Effector memory CD4-positive, alpha-beta T cell (primary cell): ENCODE measurements at regions not wholly inside any gene's neighbourhood (a gene's known extent, or its start where the extent isn't known, plus 50 kb on each side); places are given as distances from the start of the nearest gene placed in this dataset.

Source experiments
- DNase-seq, 3 donors: peaks; one replicate each; pipeline ENCODE4 v3.0.0-alpha.2; 2020
- H3K27ac ChIP-seq: 2 replicates; pipeline ENCODE4 v1.7.0; 2013; ENCODE audit warnings: mild to moderate bottlenecking, low read length, moderate library complexity; ENCODE audit not compliant: insufficient read depth, poor library complexity, severe bottlenecking
- H3K27me3 ChIP-seq: replicated peaks from 2 replicates; pipeline ENCODE4 v1.7.0; 2013; ENCODE audit warnings: mild to moderate bottlenecking, low read length; ENCODE audit not compliant: insufficient read depth, control insufficient read depth, poor library complexity, severe bottlenecking
- H3K36me3 ChIP-seq: 2 replicates; pipeline ENCODE4 v1.7.0; 2013; ENCODE audit warnings: mild to moderate bottlenecking, low read length, moderate library complexity; ENCODE audit not compliant: control insufficient read depth, insufficient read depth
- H3K4me1 ChIP-seq: 2 replicates; pipeline ENCODE4 v1.7.0; 2013; ENCODE audit warnings: low read length, mild to moderate bottlenecking; ENCODE audit not compliant: control insufficient read depth, insufficient read depth, poor library complexity, severe bottlenecking
- H3K4me3 ChIP-seq: 2 replicates; pipeline ENCODE4 v1.7.0; 2013; ENCODE audit warnings: low read length, low read depth, mild to moderate bottlenecking; ENCODE audit not compliant: insufficient read depth, poor library complexity, severe bottlenecking
- H3K9me3 ChIP-seq: 2 replicates; pipeline ENCODE4 v1.7.0; 2013; ENCODE audit warnings: mild to moderate bottlenecking, low read length, moderate library complexity; ENCODE audit not compliant: control insufficient read depth

DNA sequence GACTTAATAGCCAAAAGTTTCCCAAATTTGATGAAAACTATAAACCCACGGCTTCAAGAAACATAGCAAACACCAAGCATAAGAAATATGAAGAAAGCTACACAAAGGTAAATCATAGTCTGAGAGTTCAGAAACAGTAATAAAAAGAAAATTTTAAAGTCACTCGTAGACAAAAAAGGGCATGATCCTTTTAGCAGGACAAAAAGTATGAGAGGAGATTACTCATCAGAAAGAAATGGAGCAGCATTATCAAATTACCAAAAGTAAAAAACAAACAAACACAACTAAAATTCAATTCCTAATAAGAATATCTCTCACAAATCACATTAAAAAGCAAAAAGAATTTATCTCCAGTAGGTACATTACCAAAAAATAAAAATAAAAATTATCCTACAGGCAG, 279.4 kb upstream of the UBE2E2 start:
- no peaks in the 10 kb centered on the region for H3K4me1 ChIP-seq
- H3K27me3 ChIP-seq = no peaks in the 10 kb centered on the region
- H3K4me3 ChIP-seq = no peak overlapping the region
- no peaks in the 10 kb centered on the region for H3K36me3 ChIP-seq
- no peak for DNase-seq
- H3K9me3 ChIP-seq = no peaks in the 10 kb centered on the region
- H3K27ac ChIP-seq = no peak overlapping the region

DNA sequence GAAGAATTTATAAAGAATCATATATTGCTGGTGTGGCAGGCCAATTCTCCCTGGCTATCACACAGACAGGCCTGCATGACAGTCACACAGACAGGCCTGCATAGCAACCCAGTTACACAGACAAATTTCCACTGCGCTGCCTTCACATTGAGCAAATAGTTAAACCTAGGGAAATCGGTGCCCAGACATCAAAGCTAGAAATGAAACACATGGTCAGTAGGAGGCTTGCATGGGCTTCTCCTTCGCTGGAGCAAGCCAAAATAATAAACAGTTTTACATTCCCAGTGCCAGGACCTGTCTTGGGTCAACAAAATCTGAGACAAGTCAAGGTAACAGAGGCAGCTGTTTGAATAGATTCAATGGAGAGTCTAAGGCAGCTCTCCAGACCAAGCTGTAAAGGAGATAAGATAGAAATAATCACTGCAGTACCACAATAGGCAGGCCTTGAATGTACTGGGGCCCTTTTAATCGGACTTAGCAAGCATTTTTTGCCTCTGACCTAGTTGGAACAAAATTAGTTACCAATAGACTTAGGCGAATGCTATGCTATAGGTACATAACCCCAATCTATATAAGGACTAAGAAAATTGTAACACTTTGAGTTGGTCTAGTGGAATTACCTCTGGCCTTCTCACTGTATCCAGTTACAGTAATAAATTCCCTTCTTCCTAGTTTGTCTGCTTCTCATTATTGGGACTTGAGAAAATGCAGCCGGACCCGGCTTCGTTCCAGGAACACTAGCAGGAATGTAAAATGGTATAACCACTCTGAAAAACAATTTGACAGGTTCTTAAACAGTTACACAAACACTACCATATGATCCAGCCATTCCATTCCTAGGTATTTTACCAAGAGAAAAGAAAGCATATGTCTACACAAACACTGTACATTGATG, 274.7 kb upstream of the UBE2E2 start:
- H3K9me3 ChIP-seq = no peaks in the 10 kb centered on the region
- no peaks in the 10 kb centered on the region for H3K4me1 ChIP-seq
- H3K4me3 ChIP-seq = no peak overlapping the region
- H3K36me3 ChIP-seq = no peaks in the 10 kb centered on the region
- DNase-seq = no peak
- no peaks in the 10 kb centered on the region for H3K27me3 ChIP-seq
- no peak overlapping the region for H3K27ac ChIP-seq

DNA sequence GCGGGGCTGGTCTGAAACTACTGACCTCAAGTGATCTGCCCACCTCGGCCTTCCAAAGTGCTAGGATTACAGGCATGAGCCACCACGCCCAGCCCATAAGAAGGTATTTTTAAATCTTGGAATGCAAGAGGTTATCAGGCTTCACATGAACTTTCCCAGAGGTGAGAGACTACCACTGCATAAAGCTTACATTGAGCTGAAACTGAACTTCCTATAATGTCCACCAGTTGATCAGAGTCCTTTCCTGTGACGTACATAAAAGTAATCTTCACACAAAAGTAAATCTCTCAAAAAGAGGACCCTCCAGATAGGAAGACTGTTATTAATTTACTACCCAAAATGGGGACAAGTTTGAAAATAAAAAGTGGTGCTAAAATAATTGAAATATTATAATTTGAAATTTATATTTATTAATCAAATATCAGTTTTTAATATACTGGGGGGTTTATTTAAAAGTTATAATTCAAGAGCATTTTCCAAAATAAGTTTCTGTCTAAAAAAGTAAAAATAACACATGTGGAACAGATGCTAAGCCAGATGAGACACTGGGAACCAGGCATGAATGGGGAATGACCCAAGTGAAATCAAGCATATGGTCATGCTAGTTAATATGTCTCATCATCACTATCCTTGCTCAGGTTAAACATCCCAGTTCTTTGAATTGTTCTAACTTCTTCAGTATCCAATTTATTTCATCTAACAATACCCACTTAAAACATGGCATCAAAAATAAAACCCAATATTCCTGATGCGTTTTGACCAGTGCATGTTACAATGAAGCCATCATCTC, 269.9 kb upstream of the UBE2E2 start:
- DNase-seq = no peak

DNA sequence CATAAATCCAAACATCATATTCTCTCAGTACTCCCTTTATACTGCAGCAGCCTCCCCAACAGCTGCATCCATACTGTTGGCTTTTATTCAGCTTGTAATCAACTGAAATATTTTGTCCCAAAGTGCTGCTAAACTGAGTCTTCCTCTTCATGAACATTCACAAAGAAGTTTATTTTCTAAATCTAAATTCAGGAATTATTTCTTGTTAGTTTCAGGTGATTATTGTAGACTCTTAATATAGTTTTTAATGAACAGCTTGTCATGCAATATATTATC, 269.3 kb upstream of the UBE2E2 start:
- no peak for DNase-seq
- no peak overlapping the region for H3K4me3 ChIP-seq
- H3K27me3 ChIP-seq = no peaks in the 10 kb centered on the region
- no peaks in the 10 kb centered on the region for H3K36me3 ChIP-seq
- no peak overlapping the region for H3K27ac ChIP-seq
- H3K4me1 ChIP-seq = no peaks in the 10 kb centered on the region
- H3K9me3 ChIP-seq = no peaks in the 10 kb centered on the region

More for the DNA sequence above, 269.9 kb upstream of the UBE2E2 start:
- no peaks in the 10 kb centered on the region for H3K4me1 ChIP-seq
- no peaks in the 10 kb centered on the region for H3K27me3 ChIP-seq
- H3K4me3 ChIP-seq = no peak overlapping the region
- no peak overlapping the region for H3K27ac ChIP-seq
- no peaks in the 10 kb centered on the region for H3K36me3 ChIP-seq
- H3K9me3 ChIP-seq = no peaks in the 10 kb centered on the region

DNA sequence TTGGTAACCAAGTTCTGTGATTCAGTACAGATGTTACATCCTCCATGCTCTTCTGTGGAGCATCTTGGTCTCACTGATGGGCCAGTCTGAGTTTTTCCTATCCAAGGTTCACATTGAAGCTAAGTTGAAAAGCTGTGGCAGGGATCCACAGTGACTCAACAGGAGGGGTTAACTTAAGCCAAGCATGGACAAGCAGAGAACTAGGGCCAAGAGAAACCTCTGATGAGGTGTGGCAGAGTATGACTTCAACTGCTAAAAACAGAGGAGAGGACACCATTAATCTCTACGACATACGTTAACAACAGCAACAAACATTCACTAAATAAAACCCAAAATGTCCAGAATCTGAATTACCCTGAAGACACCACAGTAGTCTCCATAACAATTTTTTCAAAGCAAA, 268.1 kb upstream of the UBE2E2 start:
- Histone ChIP-seq H3K36me3 (no peaks in the 10 kb centered on the region), H3K27ac (no peak overlapping the region), H3K4me1 (no peaks in the 10 kb centered on the region), H3K27me3 (no peaks in the 10 kb centered on the region), H3K9me3 (no peaks in the 10 kb centered on the region), H3K4me3 (no peak overlapping the region)
- no peak for DNase-seq

DNA sequence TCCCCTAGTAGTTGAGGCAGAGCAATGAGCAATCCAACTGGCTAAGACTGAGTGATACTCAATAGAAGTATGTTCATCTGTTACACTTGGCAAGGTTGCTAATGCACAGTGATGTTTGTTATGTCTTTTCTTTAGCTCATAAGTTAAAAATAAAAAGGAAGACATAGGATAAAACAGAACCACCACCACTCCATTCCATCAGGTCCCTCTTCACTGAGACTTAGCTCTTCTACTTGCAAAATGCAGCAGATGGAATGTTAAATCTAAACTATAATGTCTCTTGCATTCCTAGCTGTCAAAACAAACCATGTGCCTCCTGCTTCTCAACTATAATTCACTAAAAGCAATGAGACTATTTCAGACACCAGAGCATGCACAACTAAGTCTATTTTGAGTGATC, 265.6 kb upstream of the UBE2E2 start:
- no peaks in the 10 kb centered on the region for H3K27me3 ChIP-seq
- H3K27ac ChIP-seq = no peak overlapping the region
- H3K36me3 ChIP-seq = no peaks in the 10 kb centered on the region
- DNase-seq = no peak
- H3K4me1 ChIP-seq = no peaks in the 10 kb centered on the region
- H3K9me3 ChIP-seq = no peaks in the 10 kb centered on the region
- no peak overlapping the region for H3K4me3 ChIP-seq

DNA sequence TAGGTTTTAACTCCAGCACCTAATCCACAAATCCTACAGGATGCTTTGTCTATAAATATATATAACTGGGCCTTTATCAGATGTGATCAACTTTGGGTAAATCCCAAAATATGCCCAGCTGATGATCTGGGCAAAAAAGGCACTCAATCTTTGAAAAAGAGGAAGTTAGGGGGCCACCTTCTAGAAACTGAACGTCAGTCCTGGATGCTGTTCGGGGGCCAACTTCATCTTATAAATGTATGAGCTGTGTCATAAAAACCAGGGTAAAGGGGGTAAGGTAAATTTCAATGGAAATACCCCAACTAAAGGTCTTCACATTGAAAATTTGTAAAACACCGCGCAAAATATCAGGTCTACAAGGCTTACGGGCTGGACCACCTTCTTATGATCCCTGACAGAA, 264.4 kb upstream of the UBE2E2 start:
- no peak overlapping the region for H3K27ac ChIP-seq
- H3K4me3 ChIP-seq = no peak overlapping the region

DNA sequence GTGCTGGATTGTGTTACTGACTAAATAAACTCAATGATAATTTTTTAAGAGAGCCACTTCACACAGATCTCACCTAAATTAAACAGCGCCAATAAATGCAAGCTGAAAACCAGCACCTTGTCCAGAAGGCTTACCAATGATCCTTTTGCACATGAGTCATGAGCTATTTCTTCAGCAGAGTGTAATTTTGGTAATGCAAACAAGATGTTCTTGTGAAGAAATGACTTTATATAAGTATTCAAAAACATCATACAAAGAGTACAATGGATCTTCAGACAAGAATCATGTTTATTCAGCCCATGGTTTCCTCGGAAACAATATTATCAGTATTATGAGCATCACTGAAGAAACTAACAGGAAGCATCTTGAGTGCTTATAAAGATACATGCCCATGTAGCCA, 263.8 kb upstream of the UBE2E2 start:
- no peak for DNase-seq
- Histone ChIP-seq H3K27me3 (no peaks in the 10 kb centered on the region), H3K27ac (no peak overlapping the region), H3K9me3 (no peaks in the 10 kb centered on the region), H3K4me3 (no peak overlapping the region), H3K36me3 (no peaks in the 10 kb centered on the region), H3K4me1 (no peaks in the 10 kb centered on the region)

More for the DNA sequence above, 264.4 kb upstream of the UBE2E2 start:
- H3K9me3 ChIP-seq = no peaks in the 10 kb centered on the region
- DNase-seq = no peak
- H3K36me3 ChIP-seq = no peaks in the 10 kb centered on the region
- H3K4me1 ChIP-seq = no peaks in the 10 kb centered on the region
- H3K27me3 ChIP-seq = no peaks in the 10 kb centered on the region

DNA sequence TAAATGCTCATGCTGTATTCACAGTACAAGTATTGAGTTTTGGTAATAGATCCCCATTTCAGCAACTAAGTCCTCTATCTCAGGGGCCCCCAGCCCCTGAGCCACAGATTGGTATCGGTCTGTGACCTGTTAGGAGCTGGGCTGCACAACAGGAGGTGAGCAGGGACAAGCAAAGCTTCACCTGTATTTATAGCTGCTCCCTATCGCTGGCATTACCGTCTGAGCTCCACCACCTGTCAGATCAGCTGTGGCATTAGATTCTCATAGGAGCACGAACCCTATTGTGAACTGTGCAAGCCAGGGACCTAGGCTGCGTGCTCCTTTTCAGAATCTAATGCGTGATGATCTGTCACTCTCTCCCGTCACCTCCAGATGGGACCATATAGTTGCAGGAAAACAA, 262.8 kb upstream of the UBE2E2 start:
- no peaks in the 10 kb centered on the region for H3K4me1 ChIP-seq

DNA sequence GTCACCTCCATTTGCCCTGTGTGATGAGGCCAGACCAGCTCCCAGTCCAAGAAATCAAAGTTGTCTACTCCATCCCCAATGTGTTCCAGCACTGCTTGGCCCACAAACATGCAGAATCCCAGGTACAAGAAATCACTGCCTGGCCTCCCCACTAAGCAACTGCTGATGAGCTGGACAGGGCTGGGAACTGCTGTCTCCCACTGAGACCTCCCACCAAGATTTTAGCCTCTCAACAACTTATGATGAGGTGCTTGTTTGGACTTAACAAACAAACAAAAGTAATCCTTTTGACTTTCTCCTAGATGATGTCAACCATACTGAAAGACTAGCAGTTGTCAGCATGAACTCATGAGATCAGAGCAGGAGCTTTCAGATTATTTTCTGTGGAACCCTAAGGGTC, 260.1 kb upstream of the UBE2E2 start:
- no peak overlapping the region for H3K4me3 ChIP-seq
- no peaks in the 10 kb centered on the region for H3K27me3 ChIP-seq
- no peaks in the 10 kb centered on the region for H3K9me3 ChIP-seq
- H3K4me1 ChIP-seq = no peaks in the 10 kb centered on the region
- no peak overlapping the region for H3K27ac ChIP-seq
- H3K36me3 ChIP-seq = no peaks in the 10 kb centered on the region
- no peak for DNase-seq

More for the DNA sequence above, 262.8 kb upstream of the UBE2E2 start:
- no peak for DNase-seq
- no peak overlapping the region for H3K27ac ChIP-seq
- no peaks in the 10 kb centered on the region for H3K9me3 ChIP-seq
- no peaks in the 10 kb centered on the region for H3K36me3 ChIP-seq
- H3K27me3 ChIP-seq = no peaks in the 10 kb centered on the region
- no peak overlapping the region for H3K4me3 ChIP-seq
